ENCODE measurements at regions not wholly inside any gene's neighbourhood (a gene's known extent, or its start where the extent isn't known, plus 50 kb on each side); places are given as distances from the start of the nearest gene placed in this dataset.

DNA sequence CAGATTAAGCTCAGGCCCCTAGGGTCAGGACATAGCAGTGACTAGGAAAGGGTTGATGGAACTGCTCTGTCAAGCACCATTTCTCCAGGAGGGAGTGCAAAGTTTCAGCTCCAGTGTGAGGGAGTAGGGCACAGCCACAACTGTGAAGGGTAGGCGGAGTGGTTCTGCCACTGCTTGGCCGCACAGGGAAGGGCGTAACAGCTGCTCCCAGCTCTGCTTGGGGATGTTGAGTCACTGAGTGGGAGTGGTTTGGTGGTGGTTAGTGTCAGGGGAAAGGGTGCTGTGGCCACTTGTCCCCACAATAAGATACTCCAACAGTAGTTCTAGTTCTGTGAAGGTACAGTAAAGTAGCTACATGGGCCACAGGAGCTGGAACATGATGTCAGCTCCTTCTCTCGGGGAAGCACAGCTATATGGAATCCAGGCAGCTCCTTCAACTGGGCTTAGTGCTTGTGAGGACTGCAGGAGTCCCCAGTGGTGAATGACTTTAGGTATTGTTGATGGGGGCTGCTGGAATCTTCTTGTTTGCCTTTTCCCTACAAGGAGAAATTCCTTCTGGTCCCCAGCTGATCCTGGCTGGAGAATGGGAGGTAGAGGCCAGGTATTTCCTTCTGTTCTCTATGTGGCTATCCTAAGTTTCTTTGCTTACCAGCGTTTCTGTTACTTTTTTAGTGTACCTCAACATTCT is 314.5 kb downstream of the SPATA31D1 start:
- Mint-ChIP-seq H3K9me3 (peaks cover 25% of the 10 kb centered on the region), H3K27me3 (no peaks in the 10 kb centered on the region), H3K27ac (no peak overlapping the region), H3K4me3 (no peak overlapping the region), H3K36me3 (ENCODE audit: low read depth) (no peaks in the 10 kb centered on the region), H3K4me1 (ENCODE audit: low read depth) (no peaks in the 10 kb centered on the region)
- intact Hi-C loops (cut with micrococcal nuclease) = no loop called here

DNA sequence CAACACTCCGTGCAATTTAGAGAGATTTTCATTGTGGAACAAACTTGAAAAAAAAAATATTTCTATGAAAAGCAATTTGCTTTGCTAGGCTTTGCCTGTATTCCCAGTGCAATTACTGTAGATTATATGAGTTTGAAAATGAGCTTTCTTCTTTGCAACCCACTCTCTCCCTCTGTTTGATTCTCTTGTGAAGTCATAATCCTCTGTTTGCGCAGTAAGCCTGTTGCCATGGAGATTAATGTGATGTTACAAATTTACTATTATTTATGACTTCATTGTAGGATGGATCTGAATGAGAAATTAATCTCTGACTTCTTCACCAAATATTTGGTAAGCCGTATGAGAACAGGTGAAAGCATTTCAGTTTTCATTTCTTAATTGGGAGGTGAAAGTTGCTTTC is 320.3 kb downstream of the SPATA31D1 start:
- Mint-ChIP-seq H3K27me3 (no peaks in the 10 kb centered on the region), H3K4me3 (no peak overlapping the region)
- intact Hi-C loops (cut with micrococcal nuclease) = no loop called here

DNA sequence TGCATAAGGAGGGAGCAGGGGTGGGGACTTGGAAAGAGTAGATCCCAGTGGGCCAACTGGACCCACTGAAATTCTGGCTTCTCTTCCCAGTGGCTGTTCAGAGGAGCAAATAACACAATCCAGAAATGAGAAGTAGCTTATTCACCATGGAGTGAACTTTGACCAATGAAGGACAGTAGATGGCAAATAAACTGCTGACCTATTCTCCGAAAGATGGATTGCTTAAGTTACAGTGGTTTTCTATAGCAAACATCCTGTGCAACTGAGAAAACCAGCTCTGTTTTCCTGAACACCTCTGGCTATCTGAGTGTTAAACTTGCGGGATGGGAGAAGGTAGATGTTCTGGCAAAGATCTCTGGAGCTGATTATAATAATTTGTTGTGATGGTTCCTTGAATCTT is 325.1 kb downstream of the SPATA31D1 start:
- H3K4me3 Mint-ChIP-seq = no peak overlapping the region
- intact Hi-C loops (cut with micrococcal nuclease) = no loop called here
- no peak overlapping the region for H3K27ac Mint-ChIP-seq
- H3K9me3 Mint-ChIP-seq = no peaks in the 10 kb centered on the region
- H3K4me1 Mint-ChIP-seq (ENCODE audit: low read depth) = no peaks in the 10 kb centered on the region
- no peaks in the 10 kb centered on the region for H3K36me3 Mint-ChIP-seq (ENCODE audit: low read depth)
- H3K27me3 Mint-ChIP-seq = no peaks in the 10 kb centered on the region

More for the DNA sequence above, 320.3 kb downstream of the SPATA31D1 start:
- no peaks in the 10 kb centered on the region for H3K4me1 Mint-ChIP-seq (ENCODE audit: low read depth)
- H3K27ac Mint-ChIP-seq = no peak overlapping the region
- H3K9me3 Mint-ChIP-seq = no peaks in the 10 kb centered on the region
- no peaks in the 10 kb centered on the region for H3K36me3 Mint-ChIP-seq (ENCODE audit: low read depth)

DNA sequence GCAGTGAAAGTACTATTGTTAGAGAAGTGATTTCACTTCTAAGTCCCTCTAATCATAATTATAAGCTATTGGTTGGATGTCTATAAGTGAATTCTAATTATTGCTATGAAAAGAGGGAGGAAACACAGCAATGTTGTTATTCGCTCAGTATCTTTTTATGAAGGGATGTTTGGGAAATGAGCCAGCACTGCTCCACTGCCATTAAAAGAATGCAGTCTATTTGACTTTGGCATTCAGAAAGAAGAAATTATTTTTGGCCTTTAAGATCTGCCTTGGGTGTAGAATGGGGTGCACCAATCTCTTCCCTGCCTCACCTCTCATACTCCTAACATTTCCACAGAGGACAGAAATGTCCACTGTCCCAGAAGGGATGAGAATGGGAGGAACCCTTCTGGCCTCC is 332.0 kb downstream of the SPATA31D1 start:
- no peaks in the 10 kb centered on the region for H3K4me1 Mint-ChIP-seq (ENCODE audit: low read depth)
- H3K36me3 Mint-ChIP-seq (ENCODE audit: low read depth) = no peaks in the 10 kb centered on the region
- no peak overlapping the region for H3K27ac Mint-ChIP-seq
- intact Hi-C loops (cut with micrococcal nuclease) = no loop called here
- no peaks in the 10 kb centered on the region for H3K27me3 Mint-ChIP-seq
- H3K4me3 Mint-ChIP-seq = no peak overlapping the region
- peaks cover 41% of the 10 kb centered on the region for H3K9me3 Mint-ChIP-seq

DNA sequence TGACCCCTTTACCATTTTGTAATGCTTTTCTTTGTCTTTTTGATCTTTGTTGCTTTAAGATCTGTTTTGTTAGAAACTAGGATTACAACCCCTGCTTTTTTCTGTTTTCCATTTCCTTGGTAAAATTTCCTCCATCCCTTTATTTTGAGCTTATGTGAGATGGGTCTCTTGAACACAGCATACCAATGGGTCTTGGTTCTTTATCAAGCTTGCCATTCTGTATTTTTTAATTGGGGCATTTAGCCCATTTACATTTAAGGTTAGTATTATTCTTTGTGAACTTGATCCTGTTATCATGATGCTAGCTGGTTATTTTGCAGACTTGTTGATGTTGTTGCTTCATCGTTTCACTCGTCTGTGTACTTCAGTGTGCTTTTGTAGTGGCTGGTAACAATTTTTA is 337.3 kb downstream of the SPATA31D1 start:
- H3K36me3 Mint-ChIP-seq (ENCODE audit: low read depth) = no peaks in the 10 kb centered on the region
- intact Hi-C loops (cut with micrococcal nuclease) = no loop called here
- no peak overlapping the region for H3K4me3 Mint-ChIP-seq
- H3K27ac Mint-ChIP-seq = no peak overlapping the region
- no peaks in the 10 kb centered on the region for H3K27me3 Mint-ChIP-seq
- H3K4me1 Mint-ChIP-seq (ENCODE audit: low read depth) = no peaks in the 10 kb centered on the region
- H3K9me3 Mint-ChIP-seq = peaks cover 71% of the 10 kb centered on the region

DNA sequence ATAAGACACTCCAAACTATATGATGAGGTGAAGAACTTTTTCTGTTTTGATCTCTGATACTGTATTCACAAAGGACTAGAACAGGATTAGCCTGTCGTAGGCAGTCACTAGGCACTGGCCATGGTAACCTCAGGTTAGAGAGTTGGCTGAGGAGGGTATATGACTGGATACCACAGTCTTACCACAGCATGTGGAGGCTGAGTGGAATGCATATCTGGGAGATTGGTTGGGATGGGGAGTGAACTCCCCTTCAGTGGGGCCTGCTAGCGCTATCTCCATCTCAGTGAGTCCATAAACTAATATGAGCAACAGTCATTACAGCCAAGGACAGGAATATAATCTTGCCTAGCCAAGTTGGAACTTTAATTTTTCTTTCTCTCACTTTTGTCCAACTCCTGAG is 339.1 kb downstream of the SPATA31D1 start:
- Mint-ChIP-seq H3K27me3 (no peaks in the 10 kb centered on the region), H3K4me3 (no peak overlapping the region), H3K9me3 (peaks cover 58% of the 10 kb centered on the region), H3K27ac (no peak overlapping the region), H3K36me3 (ENCODE audit: low read depth) (no peaks in the 10 kb centered on the region), H3K4me1 (ENCODE audit: low read depth) (no peaks in the 10 kb centered on the region)
- intact Hi-C loops (cut with micrococcal nuclease) = no loop called here

DNA sequence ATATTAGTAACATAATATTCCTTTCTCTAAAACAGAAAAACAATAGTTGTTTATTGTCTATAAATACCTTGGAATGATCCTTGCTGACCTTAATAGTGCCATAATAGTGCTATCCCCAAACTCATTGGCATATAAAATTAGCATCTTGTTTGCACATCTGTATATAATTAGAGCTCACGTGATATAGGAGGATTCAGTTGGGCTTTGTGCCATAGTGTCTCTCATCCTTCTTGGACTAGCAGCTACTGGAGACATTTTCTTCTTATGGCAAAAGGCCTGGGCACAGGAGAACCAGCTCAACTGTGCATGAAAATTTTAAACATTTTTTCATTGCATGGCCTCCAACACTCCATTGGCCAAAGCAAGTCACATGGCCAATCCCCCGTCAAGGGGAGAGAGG is 342.5 kb downstream of the SPATA31D1 start:
- intact Hi-C loops (cut with micrococcal nuclease) = no loop called here
- no peaks in the 10 kb centered on the region for H3K27me3 Mint-ChIP-seq
- no peak overlapping the region for H3K27ac Mint-ChIP-seq
- H3K4me3 Mint-ChIP-seq = no peak overlapping the region
- no peaks in the 10 kb centered on the region for H3K36me3 Mint-ChIP-seq (ENCODE audit: low read depth)
- no peaks in the 10 kb centered on the region for H3K4me1 Mint-ChIP-seq (ENCODE audit: low read depth)
- peaks cover 32% of the 10 kb centered on the region for H3K9me3 Mint-ChIP-seq

DNA sequence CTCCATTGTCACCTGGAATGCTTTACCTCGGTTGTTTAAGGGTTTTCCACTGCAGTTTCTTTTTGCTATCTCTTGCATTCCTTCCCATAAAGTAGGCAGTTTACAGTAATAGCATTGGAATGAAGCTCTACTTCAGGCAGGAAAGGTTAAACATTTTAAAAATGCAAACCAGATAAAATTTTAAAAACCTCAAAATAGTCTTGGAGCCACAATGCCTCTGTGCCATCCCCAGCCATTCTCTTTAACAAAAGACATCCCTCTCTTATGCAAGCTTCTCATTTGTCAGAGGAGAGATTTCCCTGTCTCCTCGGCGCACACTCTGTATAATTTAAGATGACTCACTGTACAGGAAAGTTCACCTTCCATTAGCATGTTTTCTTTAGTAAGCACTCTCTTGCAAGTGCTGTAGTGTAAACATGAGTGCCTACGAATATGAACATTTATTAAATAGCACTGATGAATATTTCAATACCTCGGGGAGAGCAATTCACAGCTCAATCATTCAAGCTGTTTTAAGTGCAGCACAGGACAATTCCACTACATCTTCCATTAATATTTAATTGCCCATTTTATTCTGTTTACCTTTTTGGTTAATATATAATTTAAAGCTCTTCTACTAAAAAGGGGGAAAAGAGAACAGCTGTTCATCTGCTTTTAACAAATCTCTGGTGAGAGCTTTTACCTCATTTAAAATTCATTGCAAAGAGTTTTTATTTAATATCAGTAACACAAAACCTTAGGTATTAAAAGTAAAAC is 343.6 kb downstream of the SPATA31D1 start:
- intact Hi-C loops (cut with micrococcal nuclease) = no loop called here
- H3K27me3 Mint-ChIP-seq = no peaks in the 10 kb centered on the region
- no peaks in the 10 kb centered on the region for H3K4me1 Mint-ChIP-seq (ENCODE audit: low read depth)
- peaks cover 21% of the 10 kb centered on the region for H3K9me3 Mint-ChIP-seq
- no peaks in the 10 kb centered on the region for H3K36me3 Mint-ChIP-seq (ENCODE audit: low read depth)
- H3K27ac Mint-ChIP-seq = no peak overlapping the region
- H3K4me3 Mint-ChIP-seq = no peak overlapping the region

DNA sequence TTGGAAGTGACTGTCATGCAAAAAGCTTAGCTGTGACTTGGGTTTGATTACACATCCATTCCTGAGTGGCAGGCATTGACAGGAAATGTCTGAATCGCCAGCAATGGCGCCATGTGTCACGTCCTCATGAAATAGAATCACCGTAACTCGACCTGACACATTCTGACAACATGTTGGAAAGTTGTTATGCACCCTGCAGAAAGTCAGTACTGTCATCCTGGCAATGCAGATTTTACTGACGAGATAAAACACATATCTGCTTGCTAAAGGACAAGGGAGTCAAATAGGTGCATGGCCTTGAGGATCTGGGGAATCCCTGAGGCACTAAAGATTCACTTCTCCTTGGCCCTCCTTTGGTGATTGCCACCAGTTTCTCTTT is 344.2 kb downstream of the SPATA31D1 start:
- Mint-ChIP-seq H3K36me3 (ENCODE audit: low read depth) (no peaks in the 10 kb centered on the region), H3K4me3 (no peak overlapping the region), H3K27ac (no peak overlapping the region), H3K4me1 (ENCODE audit: low read depth) (no peaks in the 10 kb centered on the region), H3K27me3 (no peaks in the 10 kb centered on the region), H3K9me3 (peaks cover 15% of the 10 kb centered on the region)
- intact Hi-C loops (cut with micrococcal nuclease) = no loop called here

DNA sequence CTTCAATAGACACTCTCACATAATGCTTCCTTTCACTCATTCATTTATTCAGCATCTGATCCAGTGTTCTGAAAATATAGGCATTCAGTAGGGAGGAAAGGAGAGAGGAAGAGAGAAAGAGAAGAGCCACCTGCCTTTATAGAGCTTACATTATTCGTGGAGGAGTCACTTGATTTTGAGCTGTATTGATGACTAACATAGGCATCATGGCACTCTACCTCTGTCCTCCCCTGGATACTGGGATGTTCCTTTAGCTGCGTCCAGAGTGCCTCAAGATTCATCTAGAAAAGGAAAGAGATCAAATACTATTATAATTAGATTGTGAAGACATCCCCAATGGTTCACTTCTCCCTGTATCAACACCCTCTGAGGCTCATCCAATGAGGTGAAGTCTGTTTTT is 345.1 kb downstream of the SPATA31D1 start:
- no peaks in the 10 kb centered on the region for H3K36me3 Mint-ChIP-seq (ENCODE audit: low read depth)
- H3K4me3 Mint-ChIP-seq = no peak overlapping the region
- intact Hi-C loops (cut with micrococcal nuclease) = no loop called here
- H3K9me3 Mint-ChIP-seq = peaks cover 12% of the 10 kb centered on the region
- no peak overlapping the region for H3K27ac Mint-ChIP-seq
- no peaks in the 10 kb centered on the region for H3K4me1 Mint-ChIP-seq (ENCODE audit: low read depth)
- H3K27me3 Mint-ChIP-seq = no peaks in the 10 kb centered on the region

DNA sequence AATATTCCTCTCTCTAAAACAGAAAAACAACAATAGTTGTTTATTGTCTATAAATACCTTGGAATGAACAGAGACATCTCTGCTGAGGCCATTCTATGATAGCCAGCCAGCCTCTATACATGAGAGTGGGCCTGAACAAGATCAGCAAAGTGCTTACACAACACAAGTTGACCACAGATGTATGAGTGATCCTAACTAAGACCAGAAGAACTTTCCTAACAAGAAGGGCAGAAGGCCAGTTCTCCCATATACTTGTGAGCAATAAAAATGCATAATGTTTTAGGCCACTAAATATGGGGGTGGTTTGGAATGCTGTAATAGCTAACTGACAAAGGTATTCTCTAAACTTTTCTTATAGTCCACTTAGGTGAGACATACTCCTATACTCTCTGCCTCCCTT is 345.7 kb downstream of the SPATA31D1 start:
- no peaks in the 10 kb centered on the region for H3K36me3 Mint-ChIP-seq (ENCODE audit: low read depth)
- H3K9me3 Mint-ChIP-seq = peaks cover 7% of the 10 kb centered on the region
- intact Hi-C loops (cut with micrococcal nuclease) = no loop called here
- H3K4me1 Mint-ChIP-seq (ENCODE audit: low read depth) = no peaks in the 10 kb centered on the region
- no peak overlapping the region for H3K27ac Mint-ChIP-seq
- no peak overlapping the region for H3K4me3 Mint-ChIP-seq
- no peaks in the 10 kb centered on the region for H3K27me3 Mint-ChIP-seq

DNA sequence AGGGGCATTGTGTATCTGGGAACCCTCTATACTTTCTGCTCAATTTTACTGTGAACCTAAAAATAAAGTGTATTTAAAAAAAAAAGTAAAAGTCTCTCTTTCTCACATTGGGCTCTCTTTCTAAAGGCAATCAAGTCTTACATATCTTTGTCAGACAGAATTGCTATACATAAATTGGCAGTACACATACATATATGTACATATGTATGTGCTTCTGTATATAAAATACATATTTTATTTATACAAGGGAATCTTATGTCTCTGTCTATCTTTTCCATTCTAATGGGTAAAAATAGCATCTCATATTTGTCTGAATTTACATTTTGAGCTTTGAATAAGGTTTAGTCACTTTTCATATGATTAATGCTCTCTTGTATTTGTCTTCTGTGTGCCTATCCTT is 348.8 kb downstream of the SPATA31D1 start:
- intact Hi-C loops (cut with micrococcal nuclease) = no loop called here
- H3K36me3 Mint-ChIP-seq (ENCODE audit: low read depth) = no peaks in the 10 kb centered on the region
- H3K4me1 Mint-ChIP-seq (ENCODE audit: low read depth) = no peaks in the 10 kb centered on the region
- no peak overlapping the region for H3K27ac Mint-ChIP-seq
- H3K9me3 Mint-ChIP-seq = peaks cover 7% of the 10 kb centered on the region
- H3K4me3 Mint-ChIP-seq = no peak overlapping the region
- no peaks in the 10 kb centered on the region for H3K27me3 Mint-ChIP-seq

DNA sequence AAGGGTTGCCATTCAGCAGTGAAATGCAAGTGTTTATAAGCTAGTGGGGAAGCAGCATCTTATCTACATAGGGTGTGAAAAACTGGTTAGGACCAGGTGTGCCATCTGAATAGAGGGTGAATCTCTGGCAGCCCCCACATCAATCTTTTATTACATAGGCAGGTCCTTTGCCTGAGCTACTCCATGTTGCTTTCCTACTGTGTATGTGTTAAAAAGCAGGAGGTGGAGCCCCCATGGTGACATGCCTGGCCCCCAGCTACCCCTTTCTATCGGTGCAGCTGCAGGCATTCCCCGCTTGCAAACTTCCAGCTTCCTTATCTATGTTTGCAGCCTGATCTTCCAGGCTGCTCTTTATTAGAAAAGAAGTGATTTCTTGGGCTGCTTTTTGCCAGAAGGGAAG is 353.5 kb downstream of the SPATA31D1 start:
- Mint-ChIP-seq H3K9me3 (peaks cover 28% of the 10 kb centered on the region), H3K36me3 (ENCODE audit: low read depth) (no peaks in the 10 kb centered on the region), H3K27ac (no peak overlapping the region), H3K27me3 (no peaks in the 10 kb centered on the region), H3K4me3 (no peak overlapping the region), H3K4me1 (ENCODE audit: low read depth) (no peaks in the 10 kb centered on the region)
- intact Hi-C loops (cut with micrococcal nuclease) = no loop called here

DNA sequence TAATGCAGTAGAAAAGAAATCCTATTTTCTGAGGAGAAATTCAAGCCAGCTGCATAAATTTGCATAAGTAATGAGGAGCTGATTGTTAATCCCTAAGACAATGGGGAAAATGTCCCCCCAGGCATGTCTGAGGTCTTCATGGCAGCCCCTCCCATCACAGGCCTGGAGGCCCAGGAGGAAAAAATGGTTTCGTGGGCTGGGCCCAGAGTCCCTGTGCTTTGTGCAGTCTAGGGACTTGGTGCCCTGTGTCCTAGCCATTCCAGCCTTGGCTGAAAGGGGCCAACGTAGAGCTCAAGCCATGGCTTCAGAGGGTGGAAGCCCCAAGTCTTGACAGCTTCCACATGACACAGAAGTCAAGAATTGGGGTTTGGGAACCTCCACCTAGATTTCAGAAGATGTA is 357.5 kb downstream of the SPATA31D1 start:
- peaks cover 34% of the 10 kb centered on the region for H3K9me3 Mint-ChIP-seq
- intact Hi-C loops (cut with micrococcal nuclease) = no loop called here
- no peak overlapping the region for H3K4me3 Mint-ChIP-seq

More for the DNA sequence above, 357.5 kb downstream of the SPATA31D1 start:
- H3K4me1 Mint-ChIP-seq (ENCODE audit: low read depth) = no peaks in the 10 kb centered on the region
- H3K27me3 Mint-ChIP-seq = no peaks in the 10 kb centered on the region
- no peaks in the 10 kb centered on the region for H3K36me3 Mint-ChIP-seq (ENCODE audit: low read depth)
- no peak overlapping the region for H3K27ac Mint-ChIP-seq

Measured in dendritic cell treated with granulocyte-macrophage colony-stimulating factor and Interleukin-4, amounts not matched to agents 40 ng/mL and 50 ng/mL, for 4 days (primary cell).